ENCODE measurements at regions not wholly inside any gene's neighbourhood (a gene's known extent, or its start where the extent isn't known, plus 50 kb on each side); places are given as distances from the start of the nearest gene placed in this dataset.
"Not testable (repeated sequence)": the region's sequence is repeated elsewhere in the genome, so short reads cannot be mapped to it uniquely, and the experiment has no call there.

DNA sequence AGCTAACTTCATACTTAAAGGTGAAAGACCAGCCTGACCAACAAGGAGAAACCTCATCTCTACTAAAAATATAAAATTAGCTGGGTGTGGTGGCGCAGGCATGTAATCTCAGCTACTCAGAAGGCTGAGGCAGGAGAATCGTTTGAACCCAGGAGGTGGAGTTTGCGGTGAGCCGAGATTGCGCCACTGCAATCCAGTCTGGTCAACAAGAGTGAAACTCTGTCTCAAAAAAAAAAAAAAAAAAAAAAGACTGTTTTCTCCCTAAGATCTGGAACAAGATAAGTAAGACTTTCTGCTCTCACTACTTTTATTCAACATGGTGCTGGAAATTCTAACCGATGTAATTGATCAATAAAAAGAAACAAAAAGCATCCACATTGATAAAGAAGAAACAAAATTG, 131.9 kb upstream of the GALNT2 start:
- H3K9me3 Mint-ChIP-seq (ENCODE audit: insufficient read depth); DNase-seq; H3K79me2 ChIP-seq (ENCODE audit: control insufficient read depth, insufficient read depth, low read length); H2AFZ ChIP-seq (ENCODE audit: insufficient read depth, low read depth, low read length, poor library complexity, severe bottlenecking); H3K4me3 ChIP-seq (ENCODE audit: control extremely low read depth in 1 of 5, extremely low read depth in 1 of 5, insufficient read depth in 1 of 5, low read depth in 2 of 5, low read length in 4 of 5); H3K27me3 ChIP-seq (replicated peaks in 1 of 4; ENCODE audit: control extremely low read depth in 1 of 4, control insufficient read depth in 3 of 4, insufficient read depth in 4 of 4, low read length in 3 of 4); H3K4me3 Mint-ChIP-seq; CTCF ChIA-PET; H3K4me1 Mint-ChIP-seq; H3K27ac ChIP-seq (ENCODE audit: low read length in 2 of 2); POLR2A ChIA-PET; H3K9ac ChIP-seq (ENCODE audit: low read length); H4K20me1 ChIP-seq (ENCODE audit: control insufficient read depth, insufficient read depth, low read length, poor library complexity, severe bottlenecking); ATAC-seq (ENCODE audit: low read depth); H3K4me2 ChIP-seq (replicated peaks; ENCODE audit: low read depth, low read length, poor library complexity, severe bottlenecking); intact Hi-C loops (cut with micrococcal nuclease); H3K4me1 ChIP-seq (ENCODE audit: control insufficient read depth in 2 of 2, insufficient read depth in 2 of 2, low read length in 2 of 2); H3K9me3 ChIP-seq (ENCODE audit: control extremely low read depth in 1 of 3, control insufficient read depth in 2 of 3, insufficient read depth in 1 of 3, low read length in 2 of 3); H3K36me3 ChIP-seq (replicated peaks in 1 of 2; ENCODE audit: control extremely low read depth in 1 of 2, control insufficient read depth in 1 of 2, extremely low read depth in 1 of 2, insufficient read depth in 2 of 2, low read length in 1 of 2); H3K27ac Mint-ChIP-seq: not testable (repeated sequence)
- 100% methylated on average over 2 of the region's 6 CpGs for WGBS (ENCODE audit: insufficient coverage)
- H3K27me3 Mint-ChIP-seq, result peaks cover 14% of the 10 kb centered on the region

- intact Hi-C loops (cut with micrococcal nuclease), result no loop called here
- no peak for ATAC-seq (ENCODE audit: low read depth)
- H3K27ac ChIP-seq (ENCODE audit: low read length in 2 of 2), result no peak overlapping the region
- Mint-ChIP-seq H3K27ac (no peak overlapping the region), H3K9me3 (ENCODE audit: insufficient read depth) (no peaks in the 10 kb centered on the region), H3K4me1 (no peaks in the 10 kb centered on the region), H3K27me3 (peaks cover 14% of the 10 kb centered on the region), H3K4me3 (no peak overlapping the region)
- H3K79me2 ChIP-seq (ENCODE audit: control insufficient read depth, insufficient read depth, low read length), result no peaks in the 10 kb centered on the region
- WGBS (ENCODE audit: insufficient coverage), result 78% methylated on average over 3 of the region's 4 CpGs
- H3K4me2 ChIP-seq (replicated peaks; ENCODE audit: low read depth, low read length, poor library complexity, severe bottlenecking), result no peak overlapping the region
- no peak for DNase-seq
- peaks cover 0 to 4% (median 0%) of the 10 kb centered on the region in 4 experiments for H3K27me3 ChIP-seq (replicated peaks in 1 of 4; ENCODE audit: control extremely low read depth in 1 of 4, control insufficient read depth in 3 of 4, insufficient read depth in 4 of 4, low read length in 3 of 4)
- H3K9me3 ChIP-seq (ENCODE audit: control extremely low read depth in 1 of 3, control insufficient read depth in 2 of 3, insufficient read depth in 1 of 3, low read length in 2 of 3), result peaks cover 0 to 1% (median 0%) of the 10 kb centered on the region in 3 donors
- H3K4me3 ChIP-seq (ENCODE audit: control extremely low read depth in 1 of 5, extremely low read depth in 1 of 5, insufficient read depth in 1 of 5, low read depth in 2 of 5, low read length in 4 of 5), result no peak overlapping the region
- no peak overlapping the region for H3K9ac ChIP-seq (ENCODE audit: low read length)
- H3K36me3 ChIP-seq (replicated peaks in 1 of 2; ENCODE audit: control extremely low read depth in 1 of 2, control insufficient read depth in 1 of 2, extremely low read depth in 1 of 2, insufficient read depth in 2 of 2, low read length in 1 of 2), result no peaks in the 10 kb centered on the region
- H4K20me1 ChIP-seq (ENCODE audit: control insufficient read depth, insufficient read depth, low read length, poor library complexity, severe bottlenecking), result no peaks in the 10 kb centered on the region
- ChIA-PET CTCF (no interaction called here), POLR2A (no interaction called here)
- no peaks in the 10 kb centered on the region for H3K4me1 ChIP-seq (ENCODE audit: control insufficient read depth in 2 of 2, insufficient read depth in 2 of 2, low read length in 2 of 2)
- H2AFZ ChIP-seq (ENCODE audit: insufficient read depth, low read depth, low read length, poor library complexity, severe bottlenecking), result no peak overlapping the region
- no peak for TF ChIP-seq EZH2 (IDR thresholded peaks at IDR 0.05; ENCODE audit: borderline replicate concordance, insufficient read depth, low read depth, low read length, poor library complexity, severe bottlenecking)
- TF ChIP-seq, protein P1, sequence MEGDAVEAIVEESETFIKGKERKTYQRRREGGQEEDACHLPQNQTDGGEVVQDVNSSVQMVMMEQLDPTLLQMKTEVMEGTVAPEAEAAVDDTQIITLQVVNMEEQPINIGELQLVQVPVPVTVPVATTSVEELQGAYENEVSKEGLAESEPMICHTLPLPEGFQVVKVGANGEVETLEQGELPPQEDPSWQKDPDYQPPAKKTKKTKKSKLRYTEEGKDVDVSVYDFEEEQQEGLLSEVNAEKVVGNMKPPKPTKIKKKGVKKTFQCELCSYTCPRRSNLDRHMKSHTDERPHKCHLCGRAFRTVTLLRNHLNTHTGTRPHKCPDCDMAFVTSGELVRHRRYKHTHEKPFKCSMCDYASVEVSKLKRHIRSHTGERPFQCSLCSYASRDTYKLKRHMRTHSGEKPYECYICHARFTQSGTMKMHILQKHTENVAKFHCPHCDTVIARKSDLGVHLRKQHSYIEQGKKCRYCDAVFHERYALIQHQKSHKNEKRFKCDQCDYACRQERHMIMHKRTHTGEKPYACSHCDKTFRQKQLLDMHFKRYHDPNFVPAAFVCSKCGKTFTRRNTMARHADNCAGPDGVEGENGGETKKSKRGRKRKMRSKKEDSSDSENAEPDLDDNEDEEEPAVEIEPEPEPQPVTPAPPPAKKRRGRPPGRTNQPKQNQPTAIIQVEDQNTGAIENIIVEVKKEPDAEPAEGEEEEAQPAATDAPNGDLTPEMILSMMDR (IDR thresholded peaks at IDR 0.05), result no peak
These were observed 128.5 kb upstream of the GALNT2 start for GRCh38 chr1:229938551-229938950.

Data from B cell (primary cell).